Fibroblast of lung (primary cell): ENCODE measurements at regions not wholly inside any gene's neighbourhood (a gene's known extent, or its start where the extent isn't known, plus 50 kb on each side); places are given as distances from the start of the nearest gene placed in this dataset.

Experiments used
- DNase-seq, 2 donors: peaks; one replicate each; pipeline versions ENCODE4 v3.0.0 to v3.0.0-alpha.2; 2010; ENCODE audit warnings: low read depth in 2 of 2
- H2AFZ ChIP-seq: 2 replicates; pipeline ENCODE4 v1.5.1; 2012; ENCODE audit warnings: low read length, control low read depth, inconsistent platforms
- H3K27ac ChIP-seq: 2 replicates; pipeline ENCODE4 v1.5.1; 2011; ENCODE audit warnings: low read length, control low read depth; ENCODE audit not compliant: insufficient read depth
- H3K27me3 ChIP-seq: 2 replicates; pipeline ENCODE4 v1.5.1; 2011; ENCODE audit warnings: mild to moderate bottlenecking, low read length; ENCODE audit not compliant: control insufficient read depth, insufficient read depth
- H3K36me3 ChIP-seq: 2 replicates; pipeline ENCODE4 v1.5.1; 2011; ENCODE audit warnings: low read length; ENCODE audit not compliant: control insufficient read depth, insufficient read depth
- H3K4me1 ChIP-seq: 2 replicates; pipeline ENCODE4 v1.5.1; 2011; ENCODE audit warnings: low read length; ENCODE audit not compliant: control insufficient read depth, insufficient read depth; ENCODE audit errors: extremely low read depth
- H3K4me2 ChIP-seq: 2 replicates; pipeline ENCODE4 v1.5.1; 2011; ENCODE audit warnings: low read length, control low read depth; ENCODE audit not compliant: insufficient read depth; ENCODE audit errors: extremely low read depth
- H3K4me3 ChIP-seq, 4 experiments: fragments of 200-600 bp in 1 of 4; sonication (generic) in 1 of 4; replicated peaks in 1 of 4; 2 replicates each; pipeline ENCODE4 v1.5.1; 2011 to 2016; ENCODE audit warnings: low read length in 4 of 4, low read depth in 3 of 4, mild to moderate bottlenecking in 3 of 4, control low read depth in 2 of 4, inconsistent platforms in 1 of 4, mixed read lengths in 1 of 4; ENCODE audit not compliant: insufficient read depth in 1 of 4; ENCODE audit errors: control extremely low read depth in 1 of 4
- H3K79me2 ChIP-seq: 2 replicates; pipeline ENCODE4 v1.5.1; 2012; ENCODE audit warnings: mild to moderate bottlenecking, low read length, inconsistent platforms; ENCODE audit not compliant: control insufficient read depth, insufficient read depth
- H3K9ac ChIP-seq: 2 replicates; pipeline ENCODE4 v1.5.1; 2011; ENCODE audit warnings: mild to moderate bottlenecking, low read length, control low read depth; ENCODE audit not compliant: insufficient read depth
- H3K9me3 ChIP-seq: 2 replicates; pipeline ENCODE4 v1.5.1; 2012; ENCODE audit warnings: low read depth, low read length; ENCODE audit not compliant: control insufficient read depth, insufficient read depth
- H4K20me1 ChIP-seq: 2 replicates; pipeline ENCODE4 v1.5.1; 2011; ENCODE audit warnings: low read length; ENCODE audit not compliant: control insufficient read depth, insufficient read depth; ENCODE audit errors: extremely low read depth
- CTCF ChIP-seq, 2 donors: IDR thresholded peaks in 1 of 2; conservative IDR thresholded peaks in 1 of 2; 1 replicate in 1 of 2; 2 replicates in 1 of 2; pipeline ENCODE4 v1.5.1; 2011 to 2012; ENCODE audit warnings: low read length in 2 of 2, control low read depth in 1 of 2, inconsistent platforms in 1 of 2, low read depth in 1 of 2, mild to moderate bottlenecking in 1 of 2
- EZH2 ChIP-seq: IDR thresholded peaks from 2 replicates; pipeline ENCODE4 v1.5.1; 2012; ENCODE audit warnings: low read length, control low read depth, mild to moderate bottlenecking; ENCODE audit errors: missing control alignments

GRCh38 chr2:56102866-56103265, 80.9 kb upstream of the CCDC85A start:
- Histone ChIP-seq H3K36me3 (no peaks in the 10 kb centered on the region), H3K79me2 (no peaks in the 10 kb centered on the region), H3K27ac (no peak overlapping the region), H2AFZ (no peak overlapping the region), H4K20me1 (no peaks in the 10 kb centered on the region), H3K27me3 (no peaks in the 10 kb centered on the region), H3K9me3 (no peaks in the 10 kb centered on the region), H3K4me1 (no peaks in the 10 kb centered on the region), H3K4me3 (no peak overlapping the region), H3K9ac (no peak overlapping the region), H3K4me2 (no peak overlapping the region)
- DNase-seq = peak in 1 of 2 donors; percentile 30
- no peak for TF ChIP-seq EZH2
- TF ChIP-seq CTCF (conservative IDR thresholded peaks at IDR 0.05 in 1 of 2, IDR thresholded peaks at IDR 0.05 in 1 of 2; ENCODE audit: low read depth in 1 of 2, low read length in 2 of 2) = no peak

- no peak overlapping the region for H3K9ac ChIP-seq
- no peaks in the 10 kb centered on the region for H3K36me3 ChIP-seq
- no peak overlapping the region for H3K4me2 ChIP-seq
- no peak for DNase-seq
- no peaks in the 10 kb centered on the region for H3K9me3 ChIP-seq
- TF ChIP-seq EZH2 (no peak), CTCF (conservative IDR thresholded peaks at IDR 0.05 in 1 of 2, IDR thresholded peaks at IDR 0.05 in 1 of 2; ENCODE audit: low read depth in 1 of 2, low read length in 2 of 2) (no peak)
- no peaks in the 10 kb centered on the region for H3K79me2 ChIP-seq
- no peaks in the 10 kb centered on the region for H4K20me1 ChIP-seq
- no peaks in the 10 kb centered on the region for H3K4me1 ChIP-seq
- no peak overlapping the region for H2AFZ ChIP-seq
- no peak overlapping the region for H3K4me3 ChIP-seq
- H3K27ac ChIP-seq = no peak overlapping the region
- no peaks in the 10 kb centered on the region for H3K27me3 ChIP-seq
Observed at GRCh38 chr2:56104962-56105361, 78.8 kb upstream of the CCDC85A start.

- H3K9ac ChIP-seq = no peak overlapping the region
- TF ChIP-seq EZH2 (no peak), CTCF (conservative IDR thresholded peaks at IDR 0.05 in 1 of 2, IDR thresholded peaks at IDR 0.05 in 1 of 2; ENCODE audit: low read depth in 1 of 2, low read length in 2 of 2) (no peak)
- H3K27ac ChIP-seq = no peak overlapping the region
- no peaks in the 10 kb centered on the region for H3K27me3 ChIP-seq
- H2AFZ ChIP-seq = no peak overlapping the region
- no peaks in the 10 kb centered on the region for H4K20me1 ChIP-seq
- no peaks in the 10 kb centered on the region for H3K4me1 ChIP-seq
- H3K9me3 ChIP-seq = no peaks in the 10 kb centered on the region
- no peaks in the 10 kb centered on the region for H3K36me3 ChIP-seq
- no peak overlapping the region for H3K4me3 ChIP-seq
- H3K4me2 ChIP-seq = no peak overlapping the region
- no peaks in the 10 kb centered on the region for H3K79me2 ChIP-seq
- no peak for DNase-seq
Observed at GRCh38 chr2:56107502-56108220, 76.1 kb upstream of the CCDC85A start.
